Cerebellar cortex (tissue), 1 donor: ENCODE measurements at regions not wholly inside any gene's neighbourhood (a gene's known extent, or its start where the extent isn't known, plus 50 kb on each side); places are given as distances from the start of the nearest gene placed in this dataset.
"Not testable (repeated sequence)": the region's sequence is repeated elsewhere in the genome, so short reads cannot be mapped to it uniquely, and the experiment has no call there.

ENCODE experiments used
- DNase-seq: peaks from one replicate; pipeline ENCODE4 v3.0.0-alpha.2; 2015; ENCODE audit warnings: low spot score

- no peak for DNase-seq
These were observed 307.9 kb upstream of the IGFBP7 start for GRCh38 chr4:57418133-57418532.

GRCh38 chr4:57412259-57413054 is 302.3 kb upstream of the IGFBP7 start:
- DNase-seq, result no peak

- no peak for DNase-seq
These were observed 300.3 kb upstream of the IGFBP7 start for GRCh38 chr4:57410331-57411052.

- DNase-seq, result no peak
These were observed 295.2 kb upstream of the IGFBP7 start for GRCh38 chr4:57405359-57405758.

GRCh38 chr4:57404483-57404882 is 294.3 kb upstream of the IGFBP7 start:
- DNase-seq, result no peak

GRCh38 chr4:57403591-57403990 is 293.4 kb upstream of the IGFBP7 start:
- no peak for DNase-seq

GRCh38 chr4:57401586-57401985 is 291.4 kb upstream of the IGFBP7 start:
- no peak for DNase-seq

- no peak for DNase-seq
These were observed 268.6 kb upstream of the IGFBP7 start for GRCh38 chr4:57378766-57379165.

- DNase-seq, result no peak
These were observed 264.8 kb upstream of the IGFBP7 start for GRCh38 chr4:57374866-57375595.

GRCh38 chr4:57373991-57374390 is 263.8 kb upstream of the IGFBP7 start:
- DNase-seq, result no peak

- DNase-seq, result no peak
These were observed 261.5 kb upstream of the IGFBP7 start for GRCh38 chr4:57371671-57372070.

GRCh38 chr4:57370691-57371090 is 260.5 kb upstream of the IGFBP7 start:
- no peak for DNase-seq

GRCh38 chr4:57369446-57369845 is 259.3 kb upstream of the IGFBP7 start:
- DNase-seq, result no peak

- DNase-seq, result no peak
These were observed 254.1 kb upstream of the IGFBP7 start for GRCh38 chr4:57364255-57364654.

- DNase-seq, result no peak
These were observed 253.2 kb upstream of the IGFBP7 start for GRCh38 chr4:57363346-57363745.

- DNase-seq, result no peak
These were observed 250.5 kb upstream of the IGFBP7 start for GRCh38 chr4:57360681-57361080.

- DNase-seq, result no peak
These were observed 245.0 kb upstream of the IGFBP7 start for GRCh38 chr4:57355101-57355665.

GRCh38 chr4:57351731-57352130 is 241.5 kb upstream of the IGFBP7 start:
- no peak for DNase-seq

GRCh38 chr4:57344296-57344695 is 234.1 kb upstream of the IGFBP7 start:
- no peak for DNase-seq

- no peak for DNase-seq
These were observed 232.2 kb upstream of the IGFBP7 start for GRCh38 chr4:57342411-57342810.

- DNase-seq, result not testable (repeated sequence)
These were observed 228.7 kb upstream of the IGFBP7 start for GRCh38 chr4:57338861-57339260.

GRCh38 chr4:57333684-57334083 is 223.5 kb upstream of the IGFBP7 start:
- DNase-seq, result no peak
